HG02870 (cell line): ENCODE measurements at regions not wholly inside any gene's neighbourhood (a gene's known extent, or its start where the extent isn't known, plus 50 kb on each side); places are given as distances from the start of the nearest gene placed in this dataset.

Experiments used
- ATAC-seq: cut with Tn5 transposase; IDR thresholded peaks from one replicate; pipeline ENCODE4 v1.9.1; 2021; ENCODE audit warnings: mild to moderate bottlenecking, moderate library complexity; ENCODE audit not compliant: unreplicated experiment

- no peak for ATAC-seq
These were observed 111.0 kb downstream of the IRX5 start for GRCh38 chr16:55041540-55042234.

- ATAC-seq: no peak
These were observed 112.1 kb downstream of the IRX5 start for GRCh38 chr16:55042556-55043432.

- no peak for ATAC-seq
These were observed 112.8 kb downstream of the IRX5 start for GRCh38 chr16:55043499-55043898.

GRCh38 chr16:55044201-55044975 is 113.7 kb downstream of the IRX5 start:
- no peak for ATAC-seq

GRCh38 chr16:55045329-55045728 is 114.7 kb downstream of the IRX5 start:
- ATAC-seq: no peak

- ATAC-seq: no peak
These were observed 115.2 kb downstream of the IRX5 start for GRCh38 chr16:55045756-55046460.

- ATAC-seq: no peak
These were observed 115.8 kb downstream of the IRX5 start for GRCh38 chr16:55046513-55046912.

GRCh38 chr16:55046916-55047315 is 116.3 kb downstream of the IRX5 start:
- ATAC-seq: no peak

GRCh38 chr16:55047331-55047730 is 116.7 kb downstream of the IRX5 start:
- ATAC-seq: no peak

GRCh38 chr16:55047903-55048497 is 117.3 kb downstream of the IRX5 start:
- no peak for ATAC-seq

GRCh38 chr16:55048745-55049144 is 118.1 kb downstream of the IRX5 start:
- no peak for ATAC-seq

GRCh38 chr16:55051571-55052347 is 121.1 kb downstream of the IRX5 start:
- no peak for ATAC-seq

GRCh38 chr16:55052348-55052734 is 121.7 kb downstream of the IRX5 start:
- ATAC-seq: no peak

- ATAC-seq: no peak
These were observed 122.2 kb downstream of the IRX5 start for GRCh38 chr16:55052741-55053415.

- ATAC-seq: no peak
These were observed 124.6 kb downstream of the IRX5 start for GRCh38 chr16:55055262-55055661.

- no peak for ATAC-seq
These were observed 126.1 kb downstream of the IRX5 start for GRCh38 chr16:55056585-55057401.

- no peak for ATAC-seq
These were observed 127.2 kb downstream of the IRX5 start for GRCh38 chr16:55057866-55058265.

- ATAC-seq: no peak
These were observed 127.9 kb downstream of the IRX5 start for GRCh38 chr16:55058576-55058975.
